ENCODE measurements at regions not wholly inside any gene's neighbourhood (a gene's known extent, or its start where the extent isn't known, plus 50 kb on each side); places are given as distances from the start of the nearest gene placed in this dataset.

- TF ChIP-seq CTCF (IDR thresholded peaks at IDR 0.05) (no peak), POLR2A (IDR thresholded peaks at IDR 0.05) (no peak)
Measured at GRCh38 chrX:44451056-44451455, 91.6 kb downstream of the FUNDC1 start.
